K562 (cell line): ENCODE measurements at regions not wholly inside any gene's neighbourhood (a gene's known extent, or its start where the extent isn't known, plus 50 kb on each side); places are given as distances from the start of the nearest gene placed in this dataset.

Experiments
- ATAC-seq: fragments of 200-7000 bp; cut with Tn5 transposase; 3 replicates; pipeline ENCODE4 v1.9.1; 2020; ENCODE audit warnings: moderate library complexity
- BruUV-seq: library from RNA; stranded (reverse); fragments of 400-500 nt; replicated peaks from 2 replicates; lab custom pipeline; 2021; lab: Mats Ljungman, UMichigan
- CTCF ChIA-PET: fragments of 300-600 bp; formaldehyde crosslinking; extraction: SDS; loops from one replicate; lab custom pipeline; 2021; ENCODE audit warnings: low intra/inter-chr PET ratio; lab: Yijun Ruan, JAX
- POLR2A ChIA-PET: fragments of 300-600, 350-650 bp; sonication (Branson Sonifier 250); formaldehyde crosslinking; extraction: SDS; loops from one replicate; lab custom pipeline; 2021; ENCODE audit warnings: antibody characterized with exemption, inconsistent platforms; lab: Yijun Ruan, JAX
- DNase-seq, 4 experiments: peaks; one replicate each; pipeline versions ENCODE4 v3.0.0 to v3.0.0-alpha.2; 2011 to 2018; ENCODE audit warnings: low spot score in 3 of 4, mixed read lengths in 3 of 4; ENCODE audit errors: extremely low read depth in 1 of 4
- FAIRE-seq: peaks from 2 replicates; lab custom pipeline; 2011; peaks lifted over from hg19 to GRCh38; lab: Jason Lieb, UNC
- H2AFZ ChIP-seq: 2 replicates; pipeline ENCODE4 v1.6.0; 2011; ENCODE audit warnings: low read depth, low read length, control low read depth, inconsistent platforms
- H3K27ac ChIP-seq: fragments of 200-600 bp; 3 replicates; pipeline ENCODE4 v1.8.0; 2011; ENCODE audit warnings: low read depth, mild to moderate bottlenecking, control low read depth, inconsistent platforms, low read length, moderate library complexity, mixed read lengths; ENCODE audit errors: extremely low read depth
- H3K27me3 ChIP-seq, 2 experiments: fragments of 300-600 bp in 1 of 2; 2 replicates in 1 of 2; 3 replicates in 1 of 2; pipeline versions ENCODE4 v1.6.0 to v1.8.0; 2011; ENCODE audit warnings: inconsistent platforms in 2 of 2, low read length in 2 of 2, mild to moderate bottlenecking in 1 of 2, mixed read lengths in 1 of 2, moderate library complexity in 1 of 2; ENCODE audit not compliant: control insufficient read depth in 2 of 2, insufficient read depth in 2 of 2
- H3K36me3 ChIP-seq: fragments of 300-600 bp; 3 replicates; pipeline ENCODE4 v1.8.0; 2011; ENCODE audit warnings: mild to moderate bottlenecking, low read length, inconsistent platforms; ENCODE audit not compliant: control insufficient read depth, insufficient read depth
- H3K4me1 ChIP-seq, 2 experiments: fragments of 200-600 bp in 1 of 2; replicated peaks in 1 of 2; 2 replicates in 1 of 2; 3 replicates in 1 of 2; pipeline versions ENCODE4 v1.5.1 to v1.8.0; 2011; ENCODE audit warnings: inconsistent platforms in 2 of 2, low read length in 2 of 2, mild to moderate bottlenecking in 1 of 2, mixed read lengths in 1 of 2, moderate library complexity in 1 of 2; ENCODE audit not compliant: control insufficient read depth in 2 of 2, insufficient read depth in 2 of 2
- H3K4me2 ChIP-seq: 2 replicates; pipeline ENCODE4 v1.6.1; 2011; ENCODE audit warnings: low read length, control low read depth, inconsistent platforms, mixed read lengths; ENCODE audit not compliant: insufficient read depth
- H3K4me3 ChIP-seq: fragments of 200-600 bp; sonication (generic), shearing (Covaris generic); 2 replicates; pipeline ENCODE4 v1.5.1; 2016; ENCODE audit warnings: control low read depth, inconsistent platforms
- H3K79me2 ChIP-seq: fragments of 200-600 bp; 3 replicates; pipeline ENCODE4 v1.8.0; 2011; ENCODE audit warnings: low read length, inconsistent platforms; ENCODE audit not compliant: control insufficient read depth, insufficient read depth
- H3K9ac ChIP-seq, 2 experiments: 2 replicates each; pipeline versions ENCODE4 v1.6.0 to v1.6.1; 2011; ENCODE audit warnings: low read depth in 2 of 2, low read length in 2 of 2, control low read depth in 1 of 2, inconsistent platforms in 1 of 2, mild to moderate bottlenecking in 1 of 2, mixed read lengths in 1 of 2; ENCODE audit not compliant: insufficient read depth in 1 of 2
- H3K9me1 ChIP-seq: one replicate; pipeline ENCODE4 v1.6.0; 2011; ENCODE audit warnings: inconsistent platforms, mild to moderate bottlenecking, low read length, moderate library complexity; ENCODE audit not compliant: control insufficient read depth, insufficient read depth
- H3K9me3 ChIP-seq: replicated peaks from 2 replicates; pipeline ENCODE4 v1.5.1; 2011; ENCODE audit warnings: low read depth, low read length, inconsistent platforms; ENCODE audit not compliant: control insufficient read depth, insufficient read depth
- H4K20me1 ChIP-seq: replicated peaks from 2 replicates; pipeline ENCODE4 v1.6.1; 2011; ENCODE audit warnings: low read length, inconsistent platforms, mixed read lengths; ENCODE audit not compliant: control insufficient read depth, insufficient read depth
- FIP1L1 ChIP-seq: fragments of 200-400 bp; formaldehyde crosslinking; IDR thresholded peaks from 2 replicates; pipeline ENCODE4 v1.6.1; 2018; ENCODE audit warnings: mild to moderate bottlenecking, low read depth, low read length; ENCODE audit not compliant: poor library complexity, severe bottlenecking
- HNRNPLL ChIP-seq: fragments of 200-400 bp; formaldehyde crosslinking; IDR thresholded peaks from 2 replicates; pipeline ENCODE4 v1.6.1; 2017; ENCODE audit warnings: low read length, low read depth, mild to moderate bottlenecking; ENCODE audit not compliant: poor library complexity, severe bottlenecking
- KDM1A ChIP-seq, 2 experiments: fragments of 450-650 bp; IDR thresholded peaks; 2 replicates each; pipeline ENCODE4 v1.6.1; 2016; ENCODE audit warnings: mild to moderate bottlenecking in 2 of 2
- NR3C1 ChIP-seq: sonication (generic); formaldehyde crosslinking; IDR thresholded peaks from 2 replicates; pipeline ENCODE4 v1.8.1; 2022; ENCODE audit warnings: missing genetic modification reagents
- SREBF1 ChIP-seq: fragments of 150-350 bp; IDR thresholded peaks from 2 replicates; pipeline ENCODE4 v1.6.1; 2014; ENCODE audit warnings: antibody characterized with exemption, low read depth, low read length, borderline replicate concordance
- TAF15 ChIP-seq: fragments of 200-400 bp; formaldehyde crosslinking; IDR thresholded peaks from 2 replicates; pipeline ENCODE4 v1.6.1; 2017; ENCODE audit warnings: mild to moderate bottlenecking, low read depth, low read length, moderate library complexity
- ZEB2 ChIP-seq: fragments of 450-650 bp; IDR thresholded peaks from 2 replicates; pipeline ENCODE4 v1.6.1; 2016
- WGBS: fragments of 100-300 bp; shearing (Covaris generic); methylation state at CpG from one replicate; pipeline ENCODE4 v1.1.6; 2016; ENCODE audit warnings: low coverage, mixed read lengths; ENCODE audit not compliant: insufficient coverage; ENCODE audit errors: missing lambda C conversion rate; 5-methylcytosine and 5-hydroxymethylcytosine counted together
- in situ Hi-C: fragments of 300-500 bp; cut with MboI; formaldehyde crosslinking; loops from 4 replicates; pipeline ENCODE4 v1.15.0; 2018; ENCODE audit warnings: inconsistent platforms, mixed read lengths
- intact Hi-C: fragments of 100-400 bp; cut with micrococcal nuclease; formaldehyde crosslinking; loops from 2 replicates; pipeline ENCODE4 v1.14.2; 2022
- TF ChIP-seq, protein P1 (sequence below): sonication (generic); formaldehyde crosslinking; IDR thresholded peaks from 2 replicates; pipeline ENCODE4 v1.8.0; 2022; ENCODE audit warnings: mild to moderate bottlenecking, missing genetic modification reagents
- TF ChIP-seq, protein P2 (sequence below): IDR thresholded peaks from 2 replicates; pipeline ENCODE4 v1.6.1; 2011; ENCODE audit not compliant: insufficient read length; ENCODE audit errors: extremely low read depth

DNA sequence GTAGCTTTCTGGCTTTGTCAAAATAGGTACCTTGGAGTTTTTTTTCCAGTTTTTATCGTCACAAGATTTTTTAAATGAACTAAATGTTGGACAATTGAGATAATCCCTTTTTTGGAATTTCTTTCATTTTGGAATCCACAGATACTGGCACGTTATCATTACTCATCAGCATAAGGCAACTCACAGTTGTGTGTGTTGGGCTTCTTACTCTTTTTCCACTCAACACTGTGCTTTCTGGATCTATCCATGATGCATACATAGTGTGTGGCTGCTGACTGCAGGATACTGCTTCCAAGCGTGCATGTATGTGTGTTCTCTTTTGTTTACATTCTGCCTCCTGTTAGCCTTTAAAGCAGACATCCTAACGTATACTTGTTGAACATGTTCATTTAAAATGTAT, 113.5 kb upstream of the FAM9A start:
- BruUV-seq: no TSS peak
- Histone ChIP-seq H3K4me1 (no peaks in the 10 kb centered on the region), H3K9me3 (no peaks in the 10 kb centered on the region), H3K27me3 (no peaks in the 10 kb centered on the region), H3K9ac (no peak overlapping the region), H3K9me1 (no peaks in the 10 kb centered on the region), H3K27ac (no peak overlapping the region), H3K79me2 (no peaks in the 10 kb centered on the region), H3K36me3 (no peaks in the 10 kb centered on the region), H3K4me2 (no peak overlapping the region), H4K20me1 (no peaks in the 10 kb centered on the region), H2AFZ (no peak overlapping the region), H3K4me3 (no peak overlapping the region)
- intact Hi-C loops: no loop called here
- WGBS: 0% methylated on average over 4 of the region's 4 CpGs
- DNase-seq (no peak), ATAC-seq (no peak), FAIRE-seq (no peak)
- ChIA-PET CTCF (no interaction called here), POLR2A (no interaction called here)
- in situ Hi-C loops: no loop called here
- TF ChIP-seq ZEB2: no peak

DNA sequence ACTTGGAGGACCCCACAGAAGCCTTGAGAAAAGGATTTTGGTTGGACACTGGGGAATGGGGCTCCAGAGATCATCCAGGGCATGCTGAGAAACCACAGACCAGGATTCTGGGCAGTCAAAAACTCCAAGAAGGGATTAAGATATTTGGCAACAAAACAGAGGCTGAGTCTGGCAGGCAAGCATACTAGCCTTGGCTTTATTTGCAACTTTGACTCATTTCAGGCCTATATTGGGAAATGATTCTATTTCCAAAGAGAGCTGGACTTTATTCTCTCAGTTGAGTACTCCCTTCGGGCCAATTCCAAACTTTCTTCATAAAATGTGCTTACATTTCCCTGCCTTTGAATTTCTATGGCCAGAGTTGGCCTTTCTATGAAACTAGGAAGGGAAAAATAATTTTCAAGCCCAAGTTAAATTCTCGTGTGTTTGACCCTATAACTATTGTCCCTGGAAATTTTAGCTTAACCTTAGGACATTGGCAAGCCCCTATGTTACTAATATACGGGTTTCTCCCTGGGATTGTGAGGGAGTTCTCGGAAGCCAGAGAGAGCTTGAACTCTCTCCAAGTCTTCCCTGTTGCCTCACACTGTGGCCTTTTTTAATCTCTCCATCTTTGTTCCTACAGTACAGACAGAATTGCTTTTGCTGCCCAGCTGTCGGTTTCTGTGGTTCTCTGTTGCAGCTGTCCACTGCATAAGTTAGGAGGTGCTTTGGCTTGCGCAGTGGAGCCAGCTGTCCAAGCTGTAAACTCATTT, 112.6 kb upstream of the FAM9A start:
- Histone ChIP-seq H3K9me1 (no peaks in the 10 kb centered on the region), H3K4me3 (no peak overlapping the region), H4K20me1 (no peaks in the 10 kb centered on the region), H3K79me2 (no peaks in the 10 kb centered on the region), H2AFZ (no peak overlapping the region), H3K4me2 (no peak overlapping the region), H3K9ac (no peak overlapping the region), H3K9me3 (no peaks in the 10 kb centered on the region), H3K27ac (no peak overlapping the region), H3K27me3 (no peaks in the 10 kb centered on the region), H3K4me1 (no peaks in the 10 kb centered on the region)
- in situ Hi-C loops: no loop called here
- POLR2A ChIA-PET: no interaction called here
- DNase-seq: no peak
- FAIRE-seq: no peak
- BruUV-seq: no TSS peak
- intact Hi-C loops: no loop called here
- CTCF ChIA-PET: no interaction called here
- ATAC-seq: no peak
- no peak for TF ChIP-seq HNRNPLL
- TF ChIP-seq TAF15: no peak
- TF ChIP-seq KDM1A (IDR thresholded peaks at IDR 0.05): no peak
- TF ChIP-seq, protein P1, sequence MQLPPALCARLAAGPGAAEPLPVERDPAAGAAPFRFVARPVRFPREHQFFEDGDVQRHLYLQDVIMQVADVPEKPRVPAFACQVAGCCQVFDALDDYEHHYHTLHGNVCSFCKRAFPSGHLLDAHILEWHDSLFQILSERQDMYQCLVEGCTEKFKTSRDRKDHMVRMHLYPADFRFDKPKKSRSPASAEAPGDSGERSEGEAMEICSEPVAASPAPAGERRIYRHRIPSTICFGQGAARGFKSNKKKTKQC: no peak
- no peak for TF ChIP-seq SREBF1
- no peak for TF ChIP-seq FIP1L1
- TF ChIP-seq, protein P2, sequence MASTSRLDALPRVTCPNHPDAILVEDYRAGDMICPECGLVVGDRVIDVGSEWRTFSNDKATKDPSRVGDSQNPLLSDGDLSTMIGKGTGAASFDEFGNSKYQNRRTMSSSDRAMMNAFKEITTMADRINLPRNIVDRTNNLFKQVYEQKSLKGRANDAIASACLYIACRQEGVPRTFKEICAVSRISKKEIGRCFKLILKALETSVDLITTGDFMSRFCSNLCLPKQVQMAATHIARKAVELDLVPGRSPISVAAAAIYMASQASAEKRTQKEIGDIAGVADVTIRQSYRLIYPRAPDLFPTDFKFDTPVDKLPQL: no peak
- TF ChIP-seq NR3C1 (CRISPR knock-in tag): no peak
- TF ChIP-seq, all 486 proteins: peak for 0
- WGBS: 3% methylated on average over 5 of the region's 6 CpGs
- H3K36me3 ChIP-seq: no peaks in the 10 kb centered on the region
